Kidney glomerular epithelial cell (primary cell): ENCODE measurements at regions not wholly inside any gene's neighbourhood (a gene's known extent, or its start where the extent isn't known, plus 50 kb on each side); places are given as distances from the start of the nearest gene placed in this dataset.

Experiments
- DNase-seq: peaks from one replicate; lab custom pipeline; 2025; lab: John Stamatoyannopoulos, UW

DNA sequence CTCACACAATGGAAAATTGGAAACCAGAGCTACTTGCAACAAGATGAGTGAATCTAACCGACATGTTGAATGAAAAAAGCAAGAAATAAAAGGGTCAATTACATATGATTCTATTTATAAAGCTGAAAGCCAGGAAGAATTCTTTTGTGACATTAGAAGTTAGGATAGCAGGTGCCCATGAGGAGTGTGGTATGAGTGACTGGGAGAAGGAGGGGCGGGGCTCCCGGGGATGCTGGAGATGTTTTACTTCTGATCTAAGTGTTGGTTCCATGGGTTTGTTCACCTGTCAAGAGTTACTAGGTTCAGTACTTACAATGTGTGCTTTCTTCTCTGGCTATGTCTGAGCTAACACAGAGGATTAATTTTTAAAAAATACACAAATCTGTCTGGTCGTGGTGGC, 60.8 kb downstream of the NSMCE3 start:
- no peak for DNase-seq

DNA sequence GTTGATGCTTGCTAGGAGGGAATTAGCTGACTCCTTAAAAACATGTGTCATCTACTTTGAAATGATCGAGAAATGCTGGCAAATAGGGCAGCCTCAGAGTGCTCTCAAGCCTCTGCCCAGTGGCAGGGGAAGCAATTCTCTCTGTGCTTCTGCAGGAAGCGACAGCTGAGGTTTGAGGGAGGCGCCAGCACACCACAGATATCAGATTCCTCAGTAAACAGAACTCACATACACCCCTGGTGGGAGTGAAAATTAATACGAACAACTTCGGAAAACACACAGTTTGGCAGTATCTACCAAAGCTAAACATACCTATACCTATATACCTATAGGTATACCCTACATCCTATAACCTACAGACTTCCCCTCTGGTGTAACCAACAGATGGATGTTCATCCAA, 61.3 kb downstream of the NSMCE3 start:
- peak; percentile 48 for DNase-seq

GRCh38 chr15:29207758-29208108, 61.9 kb downstream of the NSMCE3 start:
- no peak for DNase-seq

DNA sequence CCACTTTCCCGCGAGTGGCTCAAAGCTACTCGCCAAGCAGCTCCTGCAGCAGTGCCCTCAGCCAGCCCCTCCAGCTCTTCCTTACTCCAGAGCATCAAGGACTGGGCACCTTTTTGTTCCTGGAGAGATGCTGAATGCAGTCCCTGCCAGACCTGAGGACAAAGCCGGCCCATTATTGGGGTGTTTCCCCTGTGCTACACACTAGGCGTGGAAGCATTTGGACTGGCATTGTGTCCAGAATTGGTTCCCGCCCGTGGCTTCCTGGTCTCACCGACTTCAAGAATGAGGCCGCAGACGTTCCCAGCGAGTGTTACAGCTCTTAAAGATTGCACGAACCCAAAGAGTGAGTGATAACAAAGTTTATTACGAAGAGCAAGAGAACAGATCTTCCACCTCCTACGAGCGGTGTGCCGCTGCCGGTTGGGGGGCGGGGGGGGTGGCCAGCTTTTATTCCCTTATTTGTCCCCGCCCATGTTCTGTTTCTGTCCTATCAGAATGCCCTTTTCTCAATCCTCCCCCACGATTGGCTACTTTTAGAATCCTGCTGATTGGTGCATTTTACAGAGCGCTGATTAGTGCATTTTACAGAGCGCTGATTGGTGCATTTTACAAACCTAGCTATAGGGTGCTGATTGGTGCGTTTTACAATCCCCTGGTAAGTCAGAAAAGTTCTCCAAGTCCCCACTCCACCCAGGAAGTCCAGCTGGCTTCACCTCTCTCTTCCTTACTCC, 62.4 kb downstream of the NSMCE3 start:
- no peak for DNase-seq

GRCh38 chr15:29205186-29205585, 64.4 kb downstream of the NSMCE3 start:
- no peak for DNase-seq

GRCh38 chr15:29204369-29204755, 65.3 kb downstream of the NSMCE3 start:
- DNase-seq: no peak

DNA sequence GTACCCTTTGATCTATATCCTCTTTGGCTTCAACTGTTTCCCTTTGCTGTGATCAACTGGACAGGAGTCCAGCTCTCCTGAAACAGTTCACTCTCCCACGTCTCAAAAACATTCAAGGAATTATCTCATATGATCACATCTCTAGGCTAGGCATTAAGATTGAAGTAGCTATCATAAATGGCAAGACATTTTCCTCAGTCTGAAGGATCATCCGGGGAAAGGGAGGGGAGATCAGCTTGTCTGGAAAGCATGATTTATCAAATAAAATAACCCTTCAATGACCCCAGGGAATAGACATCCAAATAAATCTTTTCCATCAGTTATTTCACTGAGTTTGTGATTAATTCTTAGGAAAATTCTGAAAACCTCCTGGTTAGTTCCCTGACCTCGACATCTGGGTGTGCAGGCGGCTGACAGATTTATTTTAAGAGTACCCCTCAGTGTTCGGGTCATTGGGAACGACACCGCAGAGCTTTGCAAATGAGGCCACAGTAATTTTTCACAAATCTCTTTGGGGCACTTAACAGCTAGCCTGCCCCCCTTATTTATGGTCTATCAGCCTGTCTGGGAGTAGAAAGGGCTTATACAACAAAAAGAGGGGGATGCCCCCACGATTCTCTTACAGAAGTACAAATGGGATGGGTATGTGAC, 65.8 kb downstream of the NSMCE3 start:
- no peak for DNase-seq

DNA sequence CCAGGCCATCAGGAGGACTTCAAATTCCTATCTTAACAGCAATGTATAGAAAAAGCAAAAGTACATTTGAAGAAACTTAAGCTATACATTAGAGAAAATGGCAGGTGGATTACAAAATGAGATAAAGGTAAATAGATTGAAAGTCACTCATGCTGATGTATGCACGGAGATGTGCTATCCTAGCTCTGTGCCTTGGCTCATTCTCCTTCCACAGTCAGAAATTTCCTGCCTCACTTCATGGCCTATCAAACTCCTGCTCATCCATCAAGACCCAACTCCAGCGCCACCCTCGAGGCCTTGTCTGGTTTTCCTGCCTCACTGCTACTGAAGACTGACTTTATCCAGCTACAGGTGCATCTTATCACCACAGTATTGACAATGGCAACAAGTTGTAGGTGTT, 72.9 kb downstream of the NSMCE3 start:
- no peak for DNase-seq

GRCh38 chr15:29196290-29196689, 73.3 kb downstream of the NSMCE3 start:
- no peak for DNase-seq

GRCh38 chr15:29194866-29195265, 74.8 kb downstream of the NSMCE3 start:
- DNase-seq: no peak

GRCh38 chr15:29183071-29183831, 86.4 kb downstream of the NSMCE3 start:
- DNase-seq: no peak

DNA sequence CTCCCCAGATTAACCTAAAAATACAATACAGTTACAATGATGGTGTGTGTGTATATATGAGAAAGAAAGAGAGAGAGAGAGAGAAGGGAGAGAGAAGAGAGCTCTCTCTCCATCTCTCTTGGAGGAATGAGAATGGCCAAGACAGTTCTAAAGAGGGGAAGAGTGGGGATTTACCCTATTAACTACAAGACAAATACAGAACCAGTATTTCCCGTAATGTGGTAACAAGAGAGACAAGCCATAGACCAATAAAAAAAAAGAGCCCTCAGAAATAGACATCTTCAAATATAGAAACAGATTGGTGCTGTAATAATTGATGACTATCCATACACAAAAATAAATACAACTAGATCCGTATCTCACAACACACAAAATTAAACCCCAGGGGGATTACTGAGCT, 87.0 kb downstream of the NSMCE3 start:
- no peak for DNase-seq

GRCh38 chr15:29172742-29173725, 96.6 kb downstream of the NSMCE3 start:
- DNase-seq: no peak

DNA sequence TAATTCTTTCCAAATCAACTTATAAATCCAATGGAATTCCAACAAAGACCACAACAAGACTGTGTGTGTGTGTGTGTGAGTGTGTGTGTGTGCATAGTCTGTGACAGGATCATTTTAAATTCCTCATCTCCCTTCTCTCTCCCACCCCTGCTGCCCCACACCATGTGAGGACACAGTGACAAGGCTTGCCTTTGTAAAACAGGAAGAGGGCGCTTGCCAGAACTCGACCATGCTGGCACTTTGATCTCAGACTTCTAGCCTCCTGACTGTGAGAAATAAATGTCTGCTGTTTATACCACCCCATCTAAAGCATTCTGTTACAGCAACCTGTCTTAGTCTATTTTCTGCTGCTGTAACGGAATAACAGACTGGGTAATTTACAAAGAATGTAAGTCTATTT, 99.1 kb downstream of the NSMCE3 start:
- DNase-seq: no peak
